ENCODE measurements at regions not wholly inside any gene's neighbourhood (a gene's known extent, or its start where the extent isn't known, plus 50 kb on each side); places are given as distances from the start of the nearest gene placed in this dataset.

GRCh38 chr5:60149081-60149480, 255.6 kb upstream of the PDE4D start:
- no peaks in the 10 kb centered on the region for H3K27me3 Mint-ChIP-seq (ENCODE audit: low read depth)
- intact Hi-C loops (cut with micrococcal nuclease): no loop called here
- H3K4me1 Mint-ChIP-seq (ENCODE audit: low read depth): no peaks in the 10 kb centered on the region
- peaks cover 11% of the 10 kb centered on the region for H3K9me3 Mint-ChIP-seq
- CTCF ChIA-PET: no interaction called here
- no peaks in the 10 kb centered on the region for H3K36me3 Mint-ChIP-seq (ENCODE audit: low read depth)
- no peak overlapping the region for H3K4me3 Mint-ChIP-seq
- H3K27ac Mint-ChIP-seq: no peak overlapping the region
- DNase-seq: no peak

GRCh38 chr5:60148366-60148765, 254.8 kb upstream of the PDE4D start:
- no peaks in the 10 kb centered on the region for H3K4me1 Mint-ChIP-seq (ENCODE audit: low read depth)
- CTCF ChIA-PET: no interaction called here
- DNase-seq: no peak
- intact Hi-C loops (cut with micrococcal nuclease): no loop called here
- H3K9me3 Mint-ChIP-seq: peaks cover 9% of the 10 kb centered on the region
- H3K27ac Mint-ChIP-seq: no peak overlapping the region
- no peak overlapping the region for H3K4me3 Mint-ChIP-seq
- H3K36me3 Mint-ChIP-seq (ENCODE audit: low read depth): no peaks in the 10 kb centered on the region
- H3K27me3 Mint-ChIP-seq (ENCODE audit: low read depth): no peaks in the 10 kb centered on the region

- no peak overlapping the region for H3K4me3 Mint-ChIP-seq
- H3K36me3 Mint-ChIP-seq (ENCODE audit: low read depth): no peaks in the 10 kb centered on the region
- H3K4me1 Mint-ChIP-seq (ENCODE audit: low read depth): no peaks in the 10 kb centered on the region
- peaks cover 8% of the 10 kb centered on the region for H3K9me3 Mint-ChIP-seq
- CTCF ChIA-PET: no interaction called here
- no peaks in the 10 kb centered on the region for H3K27me3 Mint-ChIP-seq (ENCODE audit: low read depth)
- intact Hi-C loops (cut with micrococcal nuclease): no loop called here
- DNase-seq: no peak
- H3K27ac Mint-ChIP-seq: no peak overlapping the region
These were observed 254.3 kb upstream of the PDE4D start for GRCh38 chr5:60147791-60148190.

- CTCF ChIA-PET: interaction anchor here (0.5 kb wide), 1 partner anchor 790 kb away, joined by 5 read pairs; no protein-coding TSS in a partner anchor
- DNase-seq: no peak
- H3K4me1 Mint-ChIP-seq (ENCODE audit: low read depth): no peaks in the 10 kb centered on the region
- no peak overlapping the region for H3K27ac Mint-ChIP-seq
- peaks cover 4% of the 10 kb centered on the region for H3K9me3 Mint-ChIP-seq
- intact Hi-C loops (cut with micrococcal nuclease): no loop called here
- H3K36me3 Mint-ChIP-seq (ENCODE audit: low read depth): no peaks in the 10 kb centered on the region
- H3K27me3 Mint-ChIP-seq (ENCODE audit: low read depth): no peaks in the 10 kb centered on the region
- H3K4me3 Mint-ChIP-seq: no peak overlapping the region
These were observed 250.5 kb upstream of the PDE4D start for GRCh38 chr5:60143942-60144549.

- Mint-ChIP-seq H3K4me1 (ENCODE audit: low read depth) (no peaks in the 10 kb centered on the region), H3K4me3 (no peak overlapping the region), H3K27ac (no peak overlapping the region), H3K36me3 (ENCODE audit: low read depth) (no peaks in the 10 kb centered on the region), H3K9me3 (no peaks in the 10 kb centered on the region), H3K27me3 (ENCODE audit: low read depth) (no peaks in the 10 kb centered on the region)
- intact Hi-C loops (cut with micrococcal nuclease): no loop called here
- CTCF ChIA-PET: no interaction called here
- no peak for DNase-seq
These were observed 247.6 kb upstream of the PDE4D start for GRCh38 chr5:60141119-60141518.

- Mint-ChIP-seq H3K27me3 (ENCODE audit: low read depth) (no peaks in the 10 kb centered on the region), H3K27ac (no peak overlapping the region), H3K9me3 (no peaks in the 10 kb centered on the region), H3K4me1 (ENCODE audit: low read depth) (no peaks in the 10 kb centered on the region), H3K36me3 (ENCODE audit: low read depth) (no peaks in the 10 kb centered on the region), H3K4me3 (no peak overlapping the region)
- CTCF ChIA-PET: no interaction called here
- intact Hi-C loops (cut with micrococcal nuclease): no loop called here
- no peak for DNase-seq
These were observed 243.3 kb upstream of the PDE4D start for GRCh38 chr5:60136841-60137240.

- CTCF ChIA-PET: no interaction called here
- H3K4me1 Mint-ChIP-seq (ENCODE audit: low read depth): no peaks in the 10 kb centered on the region
- H3K4me3 Mint-ChIP-seq: no peak overlapping the region
- H3K27ac Mint-ChIP-seq: no peak overlapping the region
- no peaks in the 10 kb centered on the region for H3K27me3 Mint-ChIP-seq (ENCODE audit: low read depth)
- no peaks in the 10 kb centered on the region for H3K36me3 Mint-ChIP-seq (ENCODE audit: low read depth)
- H3K9me3 Mint-ChIP-seq: peaks cover 6% of the 10 kb centered on the region
- no peak for DNase-seq
- intact Hi-C loops (cut with micrococcal nuclease): no loop called here
These were observed 238.0 kb upstream of the PDE4D start for GRCh38 chr5:60131504-60131903.

GRCh38 chr5:60125636-60126035, 232.1 kb upstream of the PDE4D start:
- H3K27ac Mint-ChIP-seq: no peak overlapping the region
- no peak overlapping the region for H3K4me3 Mint-ChIP-seq
- H3K9me3 Mint-ChIP-seq: peaks cover 6% of the 10 kb centered on the region
- no peaks in the 10 kb centered on the region for H3K36me3 Mint-ChIP-seq (ENCODE audit: low read depth)
- CTCF ChIA-PET: no interaction called here
- no peaks in the 10 kb centered on the region for H3K27me3 Mint-ChIP-seq (ENCODE audit: low read depth)
- intact Hi-C loops (cut with micrococcal nuclease): no loop called here
- H3K4me1 Mint-ChIP-seq (ENCODE audit: low read depth): no peaks in the 10 kb centered on the region
- DNase-seq: no peak

GRCh38 chr5:60102961-60103693, 209.6 kb upstream of the PDE4D start:
- Mint-ChIP-seq H3K27ac (no peak overlapping the region), H3K36me3 (ENCODE audit: low read depth) (no peaks in the 10 kb centered on the region), H3K4me1 (ENCODE audit: low read depth) (no peaks in the 10 kb centered on the region), H3K9me3 (peaks cover 8% of the 10 kb centered on the region), H3K27me3 (ENCODE audit: low read depth) (no peaks in the 10 kb centered on the region), H3K4me3 (no peak overlapping the region)
- intact Hi-C loops (cut with micrococcal nuclease): no loop called here
- DNase-seq: no peak
- CTCF ChIA-PET: no interaction called here

GRCh38 chr5:60101573-60101972, 208.0 kb upstream of the PDE4D start:
- no peak overlapping the region for H3K4me3 Mint-ChIP-seq
- H3K27ac Mint-ChIP-seq: no peak overlapping the region
- no peaks in the 10 kb centered on the region for H3K4me1 Mint-ChIP-seq (ENCODE audit: low read depth)
- H3K27me3 Mint-ChIP-seq (ENCODE audit: low read depth): no peaks in the 10 kb centered on the region
- CTCF ChIA-PET: no interaction called here
- H3K36me3 Mint-ChIP-seq (ENCODE audit: low read depth): no peaks in the 10 kb centered on the region
- intact Hi-C loops (cut with micrococcal nuclease): no loop called here
- H3K9me3 Mint-ChIP-seq: peaks cover 8% of the 10 kb centered on the region
- DNase-seq: no peak

- no peak for DNase-seq
- H3K27ac Mint-ChIP-seq: no peak overlapping the region
- H3K27me3 Mint-ChIP-seq (ENCODE audit: low read depth): no peaks in the 10 kb centered on the region
- H3K4me3 Mint-ChIP-seq: no peak overlapping the region
- no peaks in the 10 kb centered on the region for H3K9me3 Mint-ChIP-seq
- no peaks in the 10 kb centered on the region for H3K36me3 Mint-ChIP-seq (ENCODE audit: low read depth)
- intact Hi-C loops (cut with micrococcal nuclease): no loop called here
- H3K4me1 Mint-ChIP-seq (ENCODE audit: low read depth): no peaks in the 10 kb centered on the region
- CTCF ChIA-PET: no interaction called here
These were observed 199.3 kb upstream of the PDE4D start for GRCh38 chr5:60092671-60093422.

GRCh38 chr5:60086583-60086982, 193.1 kb upstream of the PDE4D start:
- no peak overlapping the region for H3K4me3 Mint-ChIP-seq
- no peaks in the 10 kb centered on the region for H3K36me3 Mint-ChIP-seq (ENCODE audit: low read depth)
- CTCF ChIA-PET: interaction anchor here (0.6 kb wide), 1 partner anchor 632 kb away, joined by 3 read pairs; no protein-coding TSS in a partner anchor

GRCh38 chr5:60084226-60084625, 190.7 kb upstream of the PDE4D start:
- Mint-ChIP-seq H3K27me3 (ENCODE audit: low read depth) (no peaks in the 10 kb centered on the region), H3K27ac (no peak overlapping the region), H3K9me3 (peaks cover 4% of the 10 kb centered on the region), H3K36me3 (ENCODE audit: low read depth) (no peaks in the 10 kb centered on the region), H3K4me1 (ENCODE audit: low read depth) (no peaks in the 10 kb centered on the region), H3K4me3 (no peak overlapping the region)
- CTCF ChIA-PET: no interaction called here
- no peak for DNase-seq
- intact Hi-C loops (cut with micrococcal nuclease): no loop called here

More at GRCh38 chr5:60086583-60086982, 193.1 kb upstream of the PDE4D start:
- DNase-seq: no peak
- intact Hi-C loops (cut with micrococcal nuclease): no loop called here
- Mint-ChIP-seq H3K27me3 (ENCODE audit: low read depth) (no peaks in the 10 kb centered on the region), H3K9me3 (peaks cover 4% of the 10 kb centered on the region), H3K27ac (no peak overlapping the region), H3K4me1 (ENCODE audit: low read depth) (no peaks in the 10 kb centered on the region)
